HG03460 (cell line): ENCODE measurements at regions not wholly inside any gene's neighbourhood (a gene's known extent, or its start where the extent isn't known, plus 50 kb on each side); places are given as distances from the start of the nearest gene placed in this dataset.

Experiments used
- ATAC-seq: cut with Tn5 transposase; IDR thresholded peaks from one replicate; pipeline ENCODE4 v1.9.1; 2021; ENCODE audit not compliant: unreplicated experiment

DNA sequence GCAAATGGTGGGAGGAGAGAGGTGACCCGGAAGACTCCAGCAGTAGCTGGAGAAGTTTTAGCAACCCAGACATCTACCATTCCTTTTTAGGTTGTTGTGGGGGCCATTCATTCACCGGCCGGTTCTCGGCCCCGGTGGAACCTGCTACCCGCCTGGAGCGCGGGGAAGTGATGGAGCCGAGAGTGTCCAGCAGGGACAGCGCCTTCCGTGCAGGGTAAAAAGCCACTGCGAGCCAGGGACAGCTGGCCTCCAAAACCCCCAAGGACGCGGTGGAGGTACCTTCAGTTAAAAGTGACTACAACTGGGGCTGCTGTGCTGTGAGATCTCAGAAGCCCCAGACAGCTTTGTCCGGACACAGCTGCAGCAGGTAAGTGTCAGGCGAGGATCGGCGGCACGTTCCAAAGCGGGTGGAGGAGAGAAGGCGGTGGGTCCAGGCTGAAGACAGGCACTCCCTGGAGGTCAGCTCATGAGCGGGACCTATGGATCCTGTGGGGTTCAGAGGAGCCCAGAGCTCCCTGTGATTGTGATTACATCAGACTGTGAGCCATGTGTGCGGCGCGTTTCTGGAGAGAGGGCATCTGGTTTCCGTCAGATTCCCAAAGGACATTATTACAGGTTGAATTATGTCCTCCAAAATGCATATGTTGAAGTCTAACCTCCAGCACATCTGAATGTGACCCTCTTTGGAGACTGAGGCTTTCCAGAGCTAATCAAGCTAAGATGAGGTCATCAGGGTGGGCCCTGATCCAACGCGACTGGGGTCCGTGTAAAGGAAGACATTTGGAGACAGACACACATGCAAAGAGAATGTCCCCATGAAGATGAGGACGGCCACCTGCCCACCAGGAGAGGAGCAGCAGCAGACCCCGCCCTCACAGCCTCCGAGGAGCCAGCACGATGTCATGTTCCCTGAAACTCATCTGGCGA is 276.3 kb downstream of the EIPR1 start:
- no peak for ATAC-seq

GRCh38 chr2:3100386-3100785 is 277.2 kb downstream of the EIPR1 start:
- ATAC-seq = no peak

- no peak for ATAC-seq
Measured at GRCh38 chr2:3099860-3100234, 277.8 kb downstream of the EIPR1 start.

- no peak for ATAC-seq
Measured at GRCh38 chr2:3099145-3099859, 278.3 kb downstream of the EIPR1 start.

GRCh38 chr2:3098231-3098630 is 279.4 kb downstream of the EIPR1 start:
- ATAC-seq = no peak

DNA sequence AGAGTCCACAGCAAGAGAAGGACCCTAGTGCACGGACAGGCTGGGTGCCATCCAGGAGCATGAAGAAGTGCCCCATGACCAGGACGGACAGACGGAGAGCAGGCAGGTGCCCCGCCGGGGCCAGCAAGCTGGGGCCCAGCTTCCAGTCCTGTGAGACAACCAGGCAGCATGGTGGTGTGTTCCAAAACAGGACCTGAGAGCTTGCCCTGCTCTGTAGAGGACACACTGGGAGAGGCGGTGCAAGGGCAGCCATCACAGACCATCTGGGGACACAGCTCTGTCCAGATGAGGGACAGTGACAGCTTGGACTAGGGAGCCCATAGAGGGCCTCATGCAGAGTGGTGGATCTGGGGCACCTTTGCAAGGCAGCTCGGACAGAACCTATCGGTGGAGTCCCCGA is 279.8 kb downstream of the EIPR1 start:
- ATAC-seq = no peak

- no peak for ATAC-seq
Measured at GRCh38 chr2:3094999-3095958, 282.3 kb downstream of the EIPR1 start.

- ATAC-seq = no peak
Measured at GRCh38 chr2:3094318-3094717, 283.3 kb downstream of the EIPR1 start.

GRCh38 chr2:3091696-3092095 is 285.9 kb downstream of the EIPR1 start:
- no peak for ATAC-seq

GRCh38 chr2:3082705-3083104 is 294.9 kb downstream of the EIPR1 start:
- no peak for ATAC-seq

GRCh38 chr2:3079959-3080948 is 297.4 kb downstream of the EIPR1 start:
- no peak for ATAC-seq

- ATAC-seq = no peak
Measured at GRCh38 chr2:3079466-3079865, 298.2 kb downstream of the EIPR1 start.

DNA sequence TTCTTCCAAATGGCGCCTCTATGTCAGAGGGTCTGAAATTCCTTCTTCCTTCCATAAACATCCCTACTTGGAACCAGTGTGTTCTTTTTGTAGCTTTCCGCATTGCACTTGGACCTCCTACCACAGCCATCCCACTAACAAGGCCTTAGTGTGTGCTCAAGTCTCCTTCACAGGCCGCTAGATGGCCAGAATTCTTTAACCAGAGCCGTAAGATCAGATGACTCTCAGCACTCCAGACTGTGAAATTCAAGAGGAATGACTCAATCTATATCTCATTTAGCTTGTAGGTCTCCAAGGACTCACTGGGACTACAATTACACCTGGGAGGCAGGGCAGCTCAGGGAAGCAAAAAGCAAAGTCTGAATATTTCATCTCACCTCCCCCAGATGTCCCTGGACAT is 298.9 kb downstream of the EIPR1 start:
- ATAC-seq = no peak

DNA sequence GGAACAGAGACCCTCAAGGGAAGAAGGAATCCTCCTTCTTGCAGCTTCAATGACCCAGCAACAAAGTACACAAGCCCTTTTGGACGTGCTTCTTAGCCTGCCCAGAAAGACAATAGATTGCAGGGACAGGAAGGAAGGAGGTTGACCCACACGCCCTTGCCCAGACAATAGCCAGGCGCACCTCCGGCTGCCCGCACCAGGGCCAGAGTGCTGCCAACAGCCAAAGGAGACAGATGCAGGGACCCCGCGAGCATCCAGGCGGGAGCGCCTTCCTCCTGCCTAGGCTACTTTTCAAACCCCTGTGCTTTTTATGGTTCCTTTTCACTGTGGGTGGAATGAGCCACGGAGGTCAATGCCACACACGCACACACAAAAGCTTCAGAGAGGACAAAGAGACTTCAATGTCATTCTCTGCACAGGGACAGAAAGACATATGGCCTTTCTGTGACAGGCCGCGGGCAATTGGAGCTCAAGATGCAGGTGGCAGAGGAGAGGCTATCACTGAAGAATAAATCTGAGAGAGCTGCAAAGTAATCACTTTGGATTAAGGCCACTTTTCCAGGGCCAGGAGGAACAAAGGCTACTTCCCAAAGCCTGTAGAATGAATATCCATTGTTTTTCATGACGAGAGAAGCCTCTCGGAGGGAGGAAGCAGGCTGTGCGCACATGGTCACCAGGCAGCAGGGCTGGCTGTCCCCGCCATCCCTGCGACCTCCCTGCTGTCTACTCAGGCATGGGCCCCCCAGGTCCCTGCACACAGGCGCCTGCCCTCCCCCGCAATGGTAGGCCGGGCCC is 300.6 kb downstream of the EIPR1 start:
- ATAC-seq = no peak

GRCh38 chr2:3075991-3076340 is 301.7 kb downstream of the EIPR1 start:
- no peak for ATAC-seq

DNA sequence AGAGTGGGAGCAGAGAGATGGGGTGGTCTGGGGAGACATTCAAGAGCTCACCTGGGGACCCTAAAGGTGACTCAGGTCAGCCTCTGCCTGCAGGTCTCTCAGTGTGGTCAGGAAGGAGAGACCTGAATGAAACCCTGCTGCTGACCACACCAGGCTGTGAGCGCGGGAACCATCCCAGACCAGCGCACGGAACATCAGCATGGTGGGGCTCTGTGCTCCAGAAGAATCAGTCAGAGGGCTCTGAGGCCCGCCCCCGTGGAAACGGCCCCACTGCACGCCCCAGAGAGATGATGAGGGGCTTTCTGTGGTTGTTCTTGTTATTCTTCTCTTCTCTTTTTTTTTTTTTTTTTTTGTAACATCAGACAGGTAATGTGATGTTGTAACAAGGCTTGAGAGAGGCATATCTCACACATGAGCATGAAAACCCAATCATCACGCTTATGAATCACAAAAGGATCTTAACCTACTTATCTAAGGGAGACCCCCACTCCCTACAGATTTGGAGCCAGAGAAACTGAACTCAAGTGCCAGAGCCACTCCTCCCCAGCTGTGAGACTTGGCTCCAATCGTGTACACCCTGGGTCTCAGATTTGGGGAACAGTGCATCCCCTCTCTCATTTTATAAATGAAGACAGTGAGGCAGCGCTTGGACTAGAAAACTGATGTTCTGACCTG is 302.2 kb downstream of the EIPR1 start:
- ATAC-seq = no peak

- no peak for ATAC-seq
Measured at GRCh38 chr2:3073704-3074103, 303.9 kb downstream of the EIPR1 start.

GRCh38 chr2:3073041-3073595 is 304.5 kb downstream of the EIPR1 start:
- ATAC-seq = no peak
